Heart left ventricle (tissue), 13 donors: ENCODE measurements at regions not wholly inside any gene's neighbourhood (a gene's known extent, or its start where the extent isn't known, plus 50 kb on each side); places are given as distances from the start of the nearest gene placed in this dataset.

ENCODE experiments used
- POLR2A ChIP-seq, 2 donors: fragments of 450-650 bp; IDR thresholded peaks; one replicate each; pipeline ENCODE4 v1.6.1; 2017; ENCODE audit warnings: antibody characterized with exemption in 2 of 2, mild to moderate bottlenecking in 2 of 2, moderate library complexity in 2 of 2
- TF ChIP-seq, protein P1 (sequence below), 12 donors: fragments of 200-600 bp; sonication (generic) in 4 of 12; IDR thresholded peaks; one replicate each; pipeline versions ENCODE4 v1.5.0 to v1.8.0; 2018 to 2022; ENCODE audit warnings: antibody characterized with exemption in 12 of 12, mild to moderate bottlenecking in 5 of 12
- donor health status: ischemic (EF 13 %, LVEDD 7.1; RV severe dilation, severe dysfunction).
- donor health status: DM: no; HTN: yes; CAD: no.
- donor health status: DM: no; HTN: no; CAD: no.
- donor health status: ischemic (EF 25% LVEDD 6.9; RV normal size, moderate dysfunction).
- donor health status: ischemic (EF 25% LVEDD 5.7; RV mildly dilated, moderate dysfunction).
- donor health status: ischemic (EF 35%, LVEDD 5.7; RV mildly dilated, moderate dysfunction).
- donor health status: nonischemic (EF 11% LVEDD 7.7; RV severe dilation, severe dysfunction).
- donor health status: DM: yes; HTN: yes; CAD: no.
- donor health status: PGD.
- donor health status: ischemic (EF 29% LVEDD 5.4; RV normal size, mild dysfunction).
- donor health status: nonischemic (EF 23%, LVEDD 6.1; RV moderate dilation, normal function).

GRCh38 chr5:1951165-1951816, 68.6 kb upstream of the IRX4 start:
- TF ChIP-seq, protein P1, sequence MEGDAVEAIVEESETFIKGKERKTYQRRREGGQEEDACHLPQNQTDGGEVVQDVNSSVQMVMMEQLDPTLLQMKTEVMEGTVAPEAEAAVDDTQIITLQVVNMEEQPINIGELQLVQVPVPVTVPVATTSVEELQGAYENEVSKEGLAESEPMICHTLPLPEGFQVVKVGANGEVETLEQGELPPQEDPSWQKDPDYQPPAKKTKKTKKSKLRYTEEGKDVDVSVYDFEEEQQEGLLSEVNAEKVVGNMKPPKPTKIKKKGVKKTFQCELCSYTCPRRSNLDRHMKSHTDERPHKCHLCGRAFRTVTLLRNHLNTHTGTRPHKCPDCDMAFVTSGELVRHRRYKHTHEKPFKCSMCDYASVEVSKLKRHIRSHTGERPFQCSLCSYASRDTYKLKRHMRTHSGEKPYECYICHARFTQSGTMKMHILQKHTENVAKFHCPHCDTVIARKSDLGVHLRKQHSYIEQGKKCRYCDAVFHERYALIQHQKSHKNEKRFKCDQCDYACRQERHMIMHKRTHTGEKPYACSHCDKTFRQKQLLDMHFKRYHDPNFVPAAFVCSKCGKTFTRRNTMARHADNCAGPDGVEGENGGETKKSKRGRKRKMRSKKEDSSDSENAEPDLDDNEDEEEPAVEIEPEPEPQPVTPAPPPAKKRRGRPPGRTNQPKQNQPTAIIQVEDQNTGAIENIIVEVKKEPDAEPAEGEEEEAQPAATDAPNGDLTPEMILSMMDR (IDR thresholded peaks at IDR 0.05) = no peak
- TF ChIP-seq POLR2A (IDR thresholded peaks at IDR 0.05) = no peak
